Right ventricle myocardium inferior (tissue), 1 donor: ENCODE measurements at regions not wholly inside any gene's neighbourhood (a gene's known extent, or its start where the extent isn't known, plus 50 kb on each side); places are given as distances from the start of the nearest gene placed in this dataset.

Experiments
- ATAC-seq: fragments of 200-7000 bp; cut with Tn5 transposase; one replicate; pipeline ENCODE4 v1.9.1; 2020; ENCODE audit warnings: mild to moderate bottlenecking, moderate library complexity
- DNase-seq: peaks from one replicate; pipeline ENCODE4 v3.0.0; 2021; ENCODE audit errors: missing footprints
- intact Hi-C: fragments of 100-400 bp; cut with DNase I; formaldehyde crosslinking; loops from one replicate; pipeline ENCODE4 v1.11.0; 2022
- donor health status: DM: no; HTN: yes; CAD: no; lungs with severe emphysema.

- DNase-seq (no peak), ATAC-seq (no peak)
- intact Hi-C loops: no loop called here
Measured at GRCh38 chr4:11198516-11199305, 230.0 kb downstream of the HS3ST1 start.

- intact Hi-C loops: no loop called here
- ATAC-seq: no peak
- DNase-seq: no peak
Measured at GRCh38 chr4:11197631-11198341, 230.9 kb downstream of the HS3ST1 start.

GRCh38 chr4:11196927-11197522, 231.7 kb downstream of the HS3ST1 start:
- ATAC-seq (no peak), DNase-seq (no peak)
- intact Hi-C loops: no loop called here

GRCh38 chr4:11194431-11194830, 234.3 kb downstream of the HS3ST1 start:
- no peak for DNase-seq
- intact Hi-C loops: no loop called here
- no peak for ATAC-seq

GRCh38 chr4:11189756-11190155, 238.9 kb downstream of the HS3ST1 start:
- DNase-seq (no peak), ATAC-seq (no peak)
- intact Hi-C loops: no loop called here

- ATAC-seq: no peak
- intact Hi-C loops: no loop called here
- no peak for DNase-seq
Measured at GRCh38 chr4:11183356-11183740, 245.3 kb downstream of the HS3ST1 start.

GRCh38 chr4:11182586-11183355, 245.9 kb downstream of the HS3ST1 start:
- DNase-seq (no peak), ATAC-seq (no peak)
- intact Hi-C loops: no loop called here

- ATAC-seq (no peak), DNase-seq (no peak)
- intact Hi-C loops: no loop called here
Measured at GRCh38 chr4:11182031-11182430, 246.7 kb downstream of the HS3ST1 start.

GRCh38 chr4:11179796-11180195, 248.9 kb downstream of the HS3ST1 start:
- intact Hi-C loops: no loop called here
- no peak for DNase-seq
- no peak for ATAC-seq

GRCh38 chr4:11178433-11178832, 250.3 kb downstream of the HS3ST1 start:
- DNase-seq (no peak), ATAC-seq (no peak)
- intact Hi-C loops: no loop called here

GRCh38 chr4:11175374-11175773, 253.3 kb downstream of the HS3ST1 start:
- ATAC-seq (no peak), DNase-seq (no peak)
- intact Hi-C loops: no loop called here

- intact Hi-C loops: no loop called here
- ATAC-seq (no peak), DNase-seq (no peak)
Measured at GRCh38 chr4:11166606-11167005, 262.1 kb downstream of the HS3ST1 start.

- DNase-seq (no peak), ATAC-seq (no peak)
- intact Hi-C loops: no loop called here
Measured at GRCh38 chr4:11166034-11166433, 262.7 kb downstream of the HS3ST1 start.

- no peak for ATAC-seq
- DNase-seq: no peak
- intact Hi-C loops: no loop called here
Measured at GRCh38 chr4:11165052-11165451, 263.6 kb downstream of the HS3ST1 start.

- intact Hi-C loops: no loop called here
- no peak for ATAC-seq
- DNase-seq: no peak
Measured at GRCh38 chr4:11160288-11160687, 268.4 kb downstream of the HS3ST1 start.

GRCh38 chr4:11158971-11159370, 269.7 kb downstream of the HS3ST1 start:
- no peak for DNase-seq
- ATAC-seq: no peak
- intact Hi-C loops: no loop called here

GRCh38 chr4:11155208-11155867, 273.4 kb downstream of the HS3ST1 start:
- DNase-seq (no peak), ATAC-seq (no peak)
- intact Hi-C loops: no loop called here

GRCh38 chr4:11153171-11153750, 275.4 kb downstream of the HS3ST1 start:
- intact Hi-C loops: no loop called here
- ATAC-seq (no peak), DNase-seq (no peak)

- intact Hi-C loops: no loop called here
Measured at GRCh38 chr4:11152684-11153083, 276.0 kb downstream of the HS3ST1 start.

More at GRCh38 chr4:11152684-11153083, 276.0 kb downstream of the HS3ST1 start:
- DNase-seq (no peak), ATAC-seq (no peak)
